CD4-positive, alpha-beta T cell treated with Interleukin-6 at 100 ng/mL for 8 hours (primary cell): ENCODE measurements at regions not wholly inside any gene's neighbourhood (a gene's known extent, or its start where the extent isn't known, plus 50 kb on each side); places are given as distances from the start of the nearest gene placed in this dataset.

Experiments
- DNase-seq: peaks from one replicate; pipeline ENCODE4 v3.0.0-alpha.2; 2020; ENCODE audit warnings: mixed read lengths, low spot score

GRCh38 chr1:47574451-47575165 is 136.8 kb downstream of the FOXD2 start:
- DNase-seq: no peak

- no peak for DNase-seq
Measured at GRCh38 chr1:47575855-47576757, 138.3 kb downstream of the FOXD2 start.

GRCh38 chr1:47576758-47577115 is 138.9 kb downstream of the FOXD2 start:
- no peak for DNase-seq

DNA sequence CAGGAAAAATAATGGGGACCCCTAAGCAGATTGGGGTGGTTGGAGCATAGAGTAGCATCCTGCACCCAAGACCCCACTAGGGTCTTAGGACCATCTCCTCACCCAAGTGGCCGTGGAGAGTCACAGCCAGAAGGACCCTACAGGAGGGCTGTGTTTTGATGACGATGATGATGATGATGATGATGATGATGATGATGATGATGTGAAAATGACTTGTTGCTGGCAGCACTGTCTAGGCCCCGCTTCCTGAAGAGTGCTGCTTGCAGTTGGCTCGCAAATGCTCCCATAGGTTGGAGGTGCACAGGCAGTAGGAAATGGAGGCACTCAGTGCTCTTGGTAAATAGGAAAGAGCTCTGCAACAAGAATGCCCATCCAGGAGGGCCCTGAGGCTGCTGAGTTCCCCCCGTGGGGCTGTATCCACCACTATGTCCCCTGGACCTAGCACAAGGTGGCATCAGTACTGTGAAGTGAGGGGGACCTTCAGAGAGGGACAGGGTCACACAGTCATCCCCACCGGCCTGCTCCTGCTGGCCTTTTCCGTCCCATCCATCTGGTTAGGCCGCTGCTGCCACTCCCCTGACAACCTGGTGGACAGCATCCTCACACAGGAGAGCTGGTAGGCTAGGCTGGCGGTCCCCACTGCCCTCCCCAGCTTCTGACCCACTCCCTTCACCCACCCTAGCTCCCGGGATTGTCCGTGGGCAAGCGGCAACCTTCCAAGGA is 139.6 kb downstream of the FOXD2 start:
- DNase-seq: no peak

- no peak for DNase-seq
Measured at GRCh38 chr1:47578026-47578720, 140.3 kb downstream of the FOXD2 start.

DNA sequence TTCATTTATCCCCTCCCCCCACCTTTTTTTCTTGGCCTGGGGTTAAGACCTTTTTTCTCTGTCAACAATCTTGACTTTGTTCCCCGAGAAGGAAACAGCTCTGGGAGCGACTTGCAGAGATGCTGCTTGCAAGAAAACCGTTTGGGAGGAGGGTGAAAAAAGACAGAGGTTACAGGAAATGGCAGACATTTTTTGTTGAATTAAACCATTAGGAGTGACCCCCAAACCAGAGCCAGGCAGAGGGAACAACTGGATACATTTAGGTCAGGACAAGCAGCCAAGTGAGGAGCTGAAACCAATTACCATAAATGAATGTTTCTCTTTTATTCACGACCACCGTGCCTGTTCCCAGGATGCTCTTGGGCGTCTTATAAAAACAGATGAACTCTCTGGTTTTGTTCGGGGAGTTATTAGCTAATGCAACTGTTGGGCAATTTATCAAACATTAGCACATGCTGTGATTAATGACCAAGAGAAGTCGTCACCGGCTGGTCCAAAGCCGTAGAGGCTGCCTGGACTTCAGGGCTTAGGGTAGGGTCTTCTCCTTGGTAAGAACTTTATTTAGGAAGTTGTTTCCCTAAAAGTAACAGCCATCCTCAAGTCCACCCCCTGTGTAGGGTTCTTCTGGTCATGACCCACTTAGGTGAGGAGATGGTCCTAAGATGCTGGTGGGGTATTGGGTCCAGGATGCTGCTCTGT is 141.0 kb downstream of the FOXD2 start:
- no peak for DNase-seq

- DNase-seq: no peak
Measured at GRCh38 chr1:47579809-47580208, 142.0 kb downstream of the FOXD2 start.

DNA sequence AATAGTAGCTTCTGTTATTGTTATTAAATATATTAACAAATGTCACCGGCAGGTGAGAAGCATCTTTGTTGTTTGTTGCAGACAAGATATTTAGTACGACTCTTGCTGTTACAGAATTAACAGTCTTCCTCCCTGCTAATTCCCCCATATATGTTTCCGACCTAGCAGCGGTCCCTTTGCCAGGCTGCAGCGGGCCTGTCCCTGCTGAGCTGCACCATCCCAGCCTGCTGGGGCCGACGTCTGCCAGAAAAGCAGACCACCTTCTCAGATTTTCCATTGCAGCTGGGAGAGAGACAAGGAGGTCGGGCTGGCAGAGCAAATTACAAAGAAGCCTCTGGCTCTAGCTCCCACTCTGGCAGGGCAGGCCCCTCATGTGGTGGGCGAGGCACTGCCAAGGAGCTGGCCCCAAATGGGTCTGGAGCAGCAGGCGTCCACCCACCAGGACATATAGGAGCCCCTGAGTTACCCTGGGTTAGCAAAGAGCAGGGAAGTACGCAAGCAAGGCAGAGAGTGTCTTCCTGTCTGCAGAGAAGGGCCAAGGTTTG is 142.7 kb downstream of the FOXD2 start:
- DNase-seq: no peak

DNA sequence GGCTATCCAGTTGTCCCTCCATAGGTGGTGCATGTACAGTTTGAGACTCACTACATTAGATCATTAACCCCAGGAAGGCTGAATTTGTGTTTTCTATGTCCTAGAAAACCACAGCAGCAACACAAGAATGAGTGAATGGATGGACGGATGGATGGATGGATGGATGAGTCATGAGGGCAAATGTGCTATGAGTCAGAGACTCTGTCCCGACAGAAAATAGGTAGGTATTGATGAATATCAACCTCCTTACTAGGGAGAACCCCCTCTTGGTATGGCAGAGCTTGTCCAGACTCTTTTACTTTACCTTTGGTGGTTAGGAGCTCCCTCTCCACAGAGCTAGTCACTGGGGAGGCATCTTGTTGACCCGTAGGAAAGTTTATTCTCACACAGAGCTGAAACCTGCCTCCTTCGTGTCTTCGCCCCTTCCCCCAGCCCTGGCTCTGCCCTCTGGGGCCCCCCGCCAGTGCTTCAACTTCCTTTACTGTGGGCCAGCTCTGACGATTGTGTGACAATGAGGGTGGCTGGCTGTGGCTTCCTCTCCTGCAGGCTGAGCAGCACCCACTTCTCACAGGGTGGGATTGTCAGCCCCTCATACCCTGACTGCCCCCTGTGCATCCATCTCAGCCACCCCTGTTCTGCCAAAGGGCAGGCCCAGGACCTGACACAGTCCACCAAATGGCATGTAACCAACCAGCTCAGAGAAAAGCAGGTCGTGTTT is 145.2 kb downstream of the FOXD2 start:
- DNase-seq: no peak

DNA sequence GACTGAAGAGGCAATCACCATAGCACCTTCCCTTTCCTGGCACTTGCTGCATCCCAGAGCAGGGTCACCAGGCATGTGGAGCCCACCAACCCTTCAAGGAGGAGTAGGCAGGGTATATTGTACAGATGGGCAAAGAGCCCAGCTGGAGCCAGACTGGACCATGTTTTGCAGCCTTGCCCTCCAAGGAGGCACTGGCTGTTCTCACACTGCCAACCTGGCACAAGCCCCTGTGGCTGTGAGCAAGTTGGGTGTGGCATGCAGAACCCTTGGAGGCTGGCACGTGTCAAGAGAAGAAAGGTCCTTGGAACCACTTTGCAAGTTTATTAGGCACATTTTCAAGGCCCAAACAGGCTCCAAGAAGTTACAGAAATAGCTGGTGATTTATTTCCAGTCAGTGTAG is 146.4 kb downstream of the FOXD2 start:
- no peak for DNase-seq

DNA sequence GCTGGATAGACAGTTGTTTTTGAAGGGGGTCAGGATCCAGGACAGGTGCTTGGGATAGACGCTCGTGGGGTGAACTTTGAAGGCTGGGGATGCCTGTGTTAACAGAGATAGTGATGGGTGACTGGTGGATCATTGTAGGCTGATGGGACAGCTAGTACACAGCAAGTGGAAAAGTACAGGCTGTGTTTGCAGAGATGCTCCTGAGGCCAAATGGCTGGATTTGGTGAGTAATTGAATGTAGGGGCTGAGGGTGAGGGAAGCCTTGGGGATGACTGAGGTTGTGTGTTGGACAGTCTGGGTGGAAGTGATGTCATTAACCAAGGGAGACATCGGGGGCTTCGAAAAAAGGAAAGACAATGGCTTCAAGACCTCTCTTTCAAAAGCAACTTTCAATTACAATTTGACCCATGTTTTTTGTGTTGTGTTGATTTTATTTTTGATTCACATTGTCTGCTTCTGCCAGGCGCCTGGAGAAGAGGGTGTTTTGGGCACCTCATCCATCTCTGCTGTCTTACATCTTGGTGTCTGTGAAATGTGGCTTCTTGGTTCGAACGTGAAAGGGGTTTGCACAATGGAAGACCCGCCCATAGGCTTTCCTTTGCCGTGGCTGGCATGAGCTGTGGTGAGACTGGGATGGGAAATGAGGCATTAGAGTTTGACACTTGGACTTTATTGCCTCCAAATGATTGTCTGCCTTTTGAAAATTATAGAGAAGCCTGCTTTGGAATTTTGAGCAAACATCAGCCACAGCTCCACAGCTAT is 147.5 kb downstream of the FOXD2 start:
- DNase-seq: no peak

DNA sequence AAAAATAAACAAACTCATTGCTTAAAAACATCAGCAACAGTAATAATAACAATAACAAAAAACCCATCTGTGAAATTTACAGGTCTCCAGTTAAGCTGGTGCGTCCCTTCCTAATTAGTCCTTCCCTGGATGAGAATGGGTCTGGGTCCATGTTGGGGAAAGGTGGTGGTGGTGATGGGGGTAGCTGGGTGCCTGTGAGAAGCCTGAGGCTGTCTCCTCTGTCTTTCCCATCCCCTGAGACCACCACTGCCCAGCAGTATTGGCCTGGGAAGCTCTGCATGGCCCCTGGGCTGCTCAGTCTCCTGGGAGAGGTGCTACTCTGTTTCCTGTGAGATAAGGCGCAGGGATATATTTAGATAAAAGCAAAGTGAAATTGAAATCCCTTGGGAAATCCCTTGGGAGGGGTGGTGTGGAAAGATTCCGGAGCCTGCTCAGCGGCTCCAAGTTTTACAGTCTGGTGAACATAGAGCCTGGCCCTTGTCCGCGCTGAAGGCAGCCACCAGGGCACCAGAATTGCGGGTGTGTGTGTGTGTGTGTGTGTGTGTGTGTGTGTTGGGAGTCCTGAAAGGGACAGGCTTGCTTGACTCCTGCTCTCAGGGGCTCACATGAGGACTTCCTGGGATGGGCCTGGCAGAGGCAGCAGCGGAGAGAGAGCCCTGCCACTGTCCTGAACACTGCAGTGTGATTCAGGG is 150.2 kb downstream of the FOXD2 start:
- no peak for DNase-seq

DNA sequence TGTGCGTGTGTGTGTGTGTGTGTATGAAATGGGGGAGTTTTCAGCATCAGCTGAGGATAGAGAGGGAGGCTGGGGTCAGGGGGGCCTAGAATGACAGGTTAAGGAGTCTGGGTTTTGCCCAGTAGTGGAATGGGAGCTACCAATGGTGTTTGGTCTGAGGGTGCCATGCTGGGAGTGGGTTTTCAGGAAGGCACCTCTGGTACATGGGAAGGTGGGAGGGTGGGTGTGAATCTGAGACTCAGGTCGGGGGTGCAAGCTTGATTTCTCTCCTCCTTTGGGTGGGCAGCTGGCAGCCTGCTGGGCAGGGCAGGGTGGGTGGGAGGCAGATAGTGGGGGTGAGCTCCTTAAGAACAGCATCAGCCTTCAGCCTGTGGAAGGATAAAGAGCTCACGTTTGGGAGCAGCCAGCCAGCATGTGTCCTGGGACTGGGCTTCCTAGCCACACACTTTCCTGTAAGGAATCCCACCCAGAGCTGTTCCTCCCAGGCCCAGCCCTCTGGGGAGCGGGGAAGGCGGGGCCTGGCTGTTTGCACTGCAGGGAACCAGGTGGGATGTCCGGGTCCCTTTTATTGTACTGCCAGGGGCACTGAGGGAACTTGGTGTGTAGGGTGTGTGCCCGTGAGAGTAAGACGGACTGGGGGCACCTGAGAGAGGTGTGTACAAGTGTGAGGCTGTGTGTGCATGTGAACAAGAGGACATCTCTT is 152.8 kb downstream of the FOXD2 start:
- no peak for DNase-seq

DNA sequence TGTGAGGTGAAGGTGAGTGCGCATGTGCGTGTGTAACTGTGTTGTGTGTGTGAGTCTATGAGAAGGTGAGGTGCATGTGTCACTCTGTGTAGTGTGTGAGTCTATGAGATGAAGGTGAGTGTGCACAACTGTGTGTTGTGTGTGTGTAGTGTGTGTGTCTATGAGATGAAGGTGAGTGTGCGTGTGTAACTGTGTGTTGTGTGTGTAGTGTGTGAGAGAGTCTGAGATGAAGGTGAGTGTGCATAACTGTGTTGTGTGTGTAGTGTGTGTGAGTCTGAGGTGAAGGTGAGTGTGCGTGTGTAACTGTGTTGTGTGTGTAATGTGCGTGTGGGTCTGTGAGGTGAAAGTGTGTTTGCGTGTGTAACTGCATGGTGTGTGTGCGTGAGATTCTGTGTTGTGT is 154.0 kb downstream of the FOXD2 start:
- no peak for DNase-seq

- no peak for DNase-seq
Measured at GRCh38 chr1:47592296-47593012, 154.6 kb downstream of the FOXD2 start.

- no peak for DNase-seq
Measured at GRCh38 chr1:47593013-47593568, 155.2 kb downstream of the FOXD2 start.

DNA sequence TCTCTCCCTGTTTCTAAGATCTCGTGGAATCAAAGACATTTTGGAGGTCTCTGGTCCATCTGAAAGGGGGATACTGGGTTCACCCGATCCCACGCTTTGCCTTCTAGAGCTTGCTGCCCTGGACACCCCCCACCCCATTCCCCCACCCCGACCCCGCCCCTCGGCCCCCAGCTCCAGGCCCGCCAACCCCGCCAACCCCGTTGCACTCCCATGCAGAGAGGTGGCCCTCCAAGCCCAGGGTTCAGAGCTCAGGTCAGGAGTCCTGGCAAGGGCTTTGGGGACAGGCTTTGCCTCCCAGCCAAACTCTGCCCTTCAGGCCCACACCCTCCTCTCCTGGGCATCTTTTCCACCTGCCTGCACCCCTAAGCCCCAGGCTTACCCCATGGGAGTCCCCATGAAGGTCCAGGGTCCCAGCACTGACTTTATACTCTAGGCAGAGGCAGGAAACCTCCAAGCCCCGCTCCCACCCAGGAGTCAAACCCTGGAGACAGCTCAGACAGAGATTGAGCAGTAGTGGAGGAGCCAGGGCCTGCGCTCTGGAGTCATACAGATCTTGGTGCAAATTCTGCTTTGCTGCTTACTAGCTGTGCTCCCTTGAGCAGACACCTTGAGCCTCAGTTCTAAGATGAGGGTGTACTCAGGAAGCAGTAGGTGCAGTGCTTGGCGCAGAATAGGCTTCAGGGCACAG is 155.9 kb downstream of the FOXD2 start:
- no peak for DNase-seq
